HG02885 (cell line): ENCODE measurements at regions not wholly inside any gene's neighbourhood (a gene's known extent, or its start where the extent isn't known, plus 50 kb on each side); places are given as distances from the start of the nearest gene placed in this dataset.

Source experiments
- ATAC-seq: cut with Tn5 transposase; IDR thresholded peaks from one replicate; pipeline ENCODE4 v1.9.1; 2021; ENCODE audit warnings: mild to moderate bottlenecking; ENCODE audit not compliant: unreplicated experiment, poor library complexity

DNA sequence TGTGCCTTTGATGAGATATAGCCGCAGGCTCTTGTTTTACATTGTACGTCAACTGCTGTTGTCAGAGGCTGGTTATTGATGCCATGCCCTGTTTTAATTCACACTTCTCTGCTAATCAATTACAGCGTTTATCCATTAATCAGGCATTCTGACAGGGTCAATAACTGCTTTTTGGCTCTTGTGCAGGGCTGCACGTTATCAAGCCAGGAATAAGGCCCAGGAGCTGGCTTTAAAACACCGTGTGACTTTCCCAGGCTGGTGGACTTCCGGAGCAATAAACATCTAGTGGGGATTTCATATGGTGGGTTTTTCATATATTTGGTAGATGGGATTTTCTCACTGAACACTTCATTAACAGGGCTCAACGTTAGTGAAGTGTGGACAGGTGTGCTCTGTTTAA lies 221.7 kb downstream of the TM9SF2 start:
- ATAC-seq = no peak

DNA sequence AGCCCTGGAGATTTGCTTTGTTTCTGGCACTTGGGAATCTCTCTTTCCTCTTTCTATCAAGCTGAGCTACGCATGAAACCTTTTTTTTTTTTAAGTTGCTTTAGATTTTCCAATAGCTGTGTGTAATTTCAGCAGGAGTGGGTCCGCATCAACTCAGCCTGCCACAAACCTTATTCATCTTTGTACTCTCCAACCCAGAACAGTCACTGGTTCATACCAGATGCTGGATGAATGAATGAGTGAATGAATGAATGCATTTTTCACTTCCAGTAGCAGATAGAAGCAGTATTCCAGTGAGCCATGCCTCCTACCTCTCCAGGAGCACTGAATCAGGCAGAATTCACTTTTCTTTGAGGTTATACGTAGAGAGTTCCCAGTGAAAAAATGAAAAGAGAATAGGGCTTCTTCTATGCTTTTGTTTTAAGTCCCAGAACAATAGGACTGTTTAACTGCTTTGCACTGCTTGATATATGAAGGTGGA lies 221.1 kb downstream of the TM9SF2 start:
- no peak for ATAC-seq

DNA sequence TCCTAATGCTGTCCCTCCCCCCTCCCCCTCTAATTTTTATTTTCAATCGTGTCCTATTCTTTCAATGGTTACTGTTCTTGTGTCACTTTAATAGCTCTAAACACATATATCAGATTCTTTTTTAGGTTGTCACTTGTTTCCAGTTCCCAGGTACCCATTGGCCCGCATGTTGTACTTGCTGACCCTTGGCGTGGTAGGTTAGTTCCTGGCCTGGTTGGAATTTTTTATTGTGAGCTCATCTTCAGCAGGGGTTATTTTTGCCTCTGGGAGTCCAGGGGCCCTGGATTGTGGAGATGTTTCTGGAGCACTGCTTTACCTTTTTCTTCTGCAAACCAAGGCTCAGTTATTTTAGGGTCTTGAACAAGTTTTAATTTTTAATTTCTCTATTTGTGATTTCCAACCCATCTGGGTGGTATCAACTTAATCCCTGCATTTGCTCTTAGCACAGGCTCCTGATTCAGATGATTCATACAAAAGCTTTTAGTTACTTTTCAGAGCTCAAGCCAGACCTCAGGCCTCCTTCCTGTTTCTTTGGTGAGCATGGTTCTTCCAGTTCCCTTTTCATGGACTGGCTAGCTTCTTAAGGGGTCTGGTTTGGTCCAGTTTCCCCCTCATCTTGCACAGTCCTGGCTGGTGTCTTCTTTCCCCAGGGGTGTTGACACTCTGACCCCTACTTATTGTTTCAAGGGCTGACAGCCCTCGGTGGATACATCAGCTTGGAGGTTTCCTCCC lies 220.5 kb downstream of the TM9SF2 start:
- no peak for ATAC-seq

DNA sequence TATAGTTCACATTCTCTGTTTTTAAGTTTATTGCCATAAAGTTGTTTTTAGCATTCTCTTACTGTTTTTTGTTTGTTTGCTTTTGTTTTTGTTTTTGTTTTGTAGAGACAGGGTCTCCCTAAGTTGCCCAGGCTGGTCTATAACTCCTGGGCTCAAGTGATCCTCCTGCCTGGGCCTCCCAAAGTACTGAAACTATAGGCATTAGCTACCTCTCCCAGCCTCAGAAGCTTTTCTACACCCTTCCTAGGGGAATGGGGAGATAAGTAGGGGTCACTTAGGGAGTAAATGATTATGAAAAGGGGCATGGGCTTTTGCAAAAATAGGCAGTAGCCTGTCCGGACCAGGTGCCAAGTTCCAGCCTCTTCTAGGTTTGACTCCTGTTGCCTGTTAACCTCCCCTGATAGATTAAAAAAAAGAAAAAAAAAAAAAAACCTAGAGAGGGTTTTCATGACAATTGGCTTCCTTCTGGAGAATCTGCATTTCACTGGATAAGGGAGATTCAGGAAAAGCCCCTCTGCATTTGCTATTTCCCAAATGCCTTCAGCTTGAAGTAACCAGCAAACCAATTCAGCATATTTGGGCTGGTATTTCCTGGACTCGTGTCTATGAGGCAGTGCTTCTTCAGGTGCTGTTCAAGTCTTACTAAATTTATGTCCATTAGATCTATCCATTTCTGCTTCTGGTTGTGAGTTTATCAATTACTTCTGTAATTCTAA lies 216.8 kb downstream of the TM9SF2 start:
- ATAC-seq = no peak

DNA sequence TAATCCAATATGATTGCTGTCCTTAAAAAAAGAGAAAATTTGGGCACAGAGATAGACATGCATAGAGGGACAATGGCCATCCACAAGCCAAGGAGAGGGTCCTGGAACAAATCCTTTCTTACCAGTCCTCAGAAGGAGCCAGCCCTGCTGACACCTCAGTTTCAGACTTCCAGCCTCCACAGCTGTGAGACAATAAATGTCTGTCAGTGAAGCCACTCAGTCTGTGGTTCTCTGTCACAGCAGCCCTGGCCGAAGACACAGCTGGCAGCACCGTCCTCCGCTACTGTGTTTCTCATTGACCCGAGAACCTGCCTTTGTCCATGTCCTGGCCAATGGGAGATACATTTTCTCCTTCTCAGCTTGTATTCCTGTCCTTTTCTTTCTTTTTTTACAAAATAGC lies 207.9 kb downstream of the TM9SF2 start:
- ATAC-seq = no peak

DNA sequence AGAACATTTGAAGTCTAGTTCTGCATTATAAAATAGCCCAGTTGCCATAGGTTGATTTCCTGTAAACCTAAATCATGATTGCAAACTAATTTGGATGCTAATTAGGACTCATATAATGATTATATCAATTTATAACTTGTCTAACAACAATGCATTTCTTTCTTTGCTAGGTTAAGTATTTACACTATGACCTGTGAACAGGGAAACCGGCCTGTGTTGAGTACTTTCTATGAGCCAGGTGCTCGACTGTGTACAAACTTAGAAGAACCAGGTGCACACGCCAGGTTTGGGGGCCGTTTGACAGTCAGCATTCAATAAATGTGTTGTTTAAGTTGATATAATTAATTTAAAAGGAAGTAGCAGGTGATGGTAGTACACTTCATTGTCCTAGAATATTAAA lies 203.1 kb downstream of the TM9SF2 start:
- no peak for ATAC-seq

DNA sequence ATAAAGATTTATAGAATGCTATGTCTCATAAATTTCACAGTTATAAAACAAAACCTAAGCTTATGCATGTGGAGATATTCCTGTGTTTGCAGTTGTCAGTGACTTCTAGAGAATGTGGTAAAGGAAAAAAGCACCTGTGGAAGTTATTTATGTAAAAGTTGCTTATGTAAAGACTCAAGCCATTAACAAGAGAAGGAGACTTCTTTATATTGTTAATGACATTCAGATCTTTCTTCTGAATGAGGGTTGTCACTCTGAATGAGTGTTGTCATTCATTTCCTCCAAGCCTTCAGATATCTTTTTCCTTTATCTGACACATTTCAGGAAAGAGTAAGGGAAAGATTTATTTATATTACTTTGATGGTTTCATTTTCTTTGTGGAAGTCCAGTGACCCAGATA lies 202.6 kb downstream of the TM9SF2 start:
- no peak for ATAC-seq

DNA sequence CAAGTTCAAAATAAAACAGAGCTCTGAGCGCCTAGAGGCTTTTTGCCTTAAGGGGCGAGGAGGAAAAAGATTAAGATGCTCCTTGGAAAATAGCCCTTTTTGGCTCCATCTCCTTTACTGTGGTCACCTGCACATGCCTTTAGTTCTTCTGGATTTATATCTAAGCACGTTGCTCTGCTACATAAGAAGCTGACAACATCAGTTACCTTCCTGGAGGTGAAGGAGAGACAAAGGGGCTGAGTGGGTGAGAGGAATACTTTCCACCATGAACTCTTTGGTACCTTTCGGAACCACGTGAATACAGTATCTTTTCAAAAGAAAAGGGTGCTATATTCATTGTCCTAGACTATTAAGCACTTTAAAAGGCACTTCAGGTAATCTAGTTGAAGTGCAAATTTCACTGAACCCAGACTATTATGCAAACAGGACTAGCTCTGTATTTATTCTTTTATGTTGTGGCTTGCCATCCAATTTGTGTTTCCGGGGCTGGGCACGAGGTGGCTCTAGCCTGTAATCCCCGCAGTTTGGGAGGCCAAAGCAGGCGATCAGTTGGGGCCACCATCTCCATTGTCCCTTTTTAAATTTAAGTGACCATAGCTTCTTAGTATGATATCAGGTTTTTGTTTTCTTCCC lies 201.5 kb downstream of the TM9SF2 start:
- ATAC-seq = no peak

DNA sequence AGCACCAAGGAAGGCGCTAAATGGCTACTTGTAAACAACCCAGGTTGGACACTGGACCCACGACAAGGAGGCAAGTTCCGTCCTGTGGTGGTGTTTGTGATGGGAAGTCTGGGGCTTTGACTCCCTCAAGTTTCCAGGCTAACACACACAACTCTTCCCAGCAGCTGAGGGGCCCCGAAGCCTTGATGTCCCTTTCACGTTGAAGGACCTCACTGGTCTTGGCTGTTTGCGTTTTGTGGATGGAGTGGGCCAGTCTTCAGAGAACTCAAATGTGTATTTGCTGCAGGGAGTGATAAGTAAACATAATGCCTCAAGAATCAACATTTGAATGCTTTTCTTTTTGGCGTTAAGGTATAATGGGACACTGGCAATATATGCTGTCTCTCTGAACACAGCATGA lies 199.2 kb downstream of the TM9SF2 start:
- no peak for ATAC-seq

DNA sequence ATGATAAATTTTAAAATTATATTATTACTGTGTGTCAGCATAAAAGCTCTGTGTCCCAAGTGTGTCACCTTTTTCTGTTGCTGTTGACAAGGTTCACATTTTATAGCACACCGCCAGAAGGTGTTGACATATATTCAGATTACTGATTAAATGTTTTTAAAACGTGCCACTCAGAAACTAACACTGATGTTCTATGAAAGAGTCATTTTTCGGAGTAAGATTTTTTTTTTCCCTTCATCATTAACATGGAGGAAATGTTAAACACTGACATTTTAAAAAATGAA lies 197.5 kb downstream of the TM9SF2 start:
- no peak for ATAC-seq

DNA sequence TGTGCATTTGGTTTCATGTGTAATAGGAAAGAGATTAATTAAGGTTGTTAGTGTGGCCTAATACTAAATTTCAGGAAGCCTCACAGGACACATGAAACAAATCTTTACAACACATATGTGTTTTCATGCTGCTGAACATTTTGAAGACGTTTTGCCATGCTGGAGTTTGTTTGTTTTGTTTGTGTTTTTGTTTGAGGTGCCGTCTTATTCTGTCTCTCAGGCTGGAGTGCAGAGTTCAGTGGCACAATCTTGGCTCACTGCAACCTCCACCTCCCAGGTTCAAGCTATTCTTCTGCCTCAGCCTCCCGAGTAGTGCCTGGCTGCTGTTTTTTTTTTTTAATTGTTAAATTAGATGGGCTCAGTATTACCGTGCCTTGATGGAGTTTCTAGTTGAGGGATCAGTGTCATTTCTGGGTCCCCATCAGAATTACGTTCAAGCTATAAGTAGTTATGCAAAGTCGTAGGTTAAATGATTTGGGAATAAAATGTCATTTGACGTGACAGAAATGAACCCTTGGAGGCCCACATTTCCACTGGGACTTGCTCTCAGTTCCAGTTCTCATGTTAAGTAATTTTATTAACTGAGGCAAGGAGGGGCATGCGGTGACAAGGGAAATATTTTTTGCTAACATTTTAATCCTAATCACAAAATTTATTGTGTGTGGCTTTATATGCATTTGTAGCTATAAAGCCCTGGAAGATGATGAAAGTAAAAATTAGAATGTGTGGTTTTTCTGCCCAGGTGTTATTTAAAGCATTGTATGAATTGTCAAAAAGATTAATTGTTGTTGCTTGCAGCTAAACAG lies 196.9 kb downstream of the TM9SF2 start:
- no peak for ATAC-seq

DNA sequence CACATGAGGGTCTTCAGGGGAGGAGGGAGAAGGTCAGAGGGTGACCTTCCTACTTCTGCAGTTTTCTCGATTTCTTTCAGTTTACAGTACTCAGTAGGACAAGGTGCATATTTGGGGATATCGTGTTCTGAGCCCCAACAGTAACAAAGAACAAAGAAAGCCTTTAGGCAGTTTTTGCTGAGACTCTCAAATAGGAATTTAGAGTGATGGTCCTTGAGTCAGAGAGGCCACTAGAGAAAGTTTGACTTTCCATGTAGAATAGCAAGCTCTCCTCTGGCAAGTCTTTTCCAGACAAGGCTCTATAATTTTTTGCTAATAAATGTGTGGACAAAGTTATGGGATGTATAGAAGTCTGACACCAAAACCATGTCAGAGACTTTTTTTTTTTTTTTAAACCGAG lies 194.6 kb downstream of the TM9SF2 start:
- ATAC-seq = no peak

DNA sequence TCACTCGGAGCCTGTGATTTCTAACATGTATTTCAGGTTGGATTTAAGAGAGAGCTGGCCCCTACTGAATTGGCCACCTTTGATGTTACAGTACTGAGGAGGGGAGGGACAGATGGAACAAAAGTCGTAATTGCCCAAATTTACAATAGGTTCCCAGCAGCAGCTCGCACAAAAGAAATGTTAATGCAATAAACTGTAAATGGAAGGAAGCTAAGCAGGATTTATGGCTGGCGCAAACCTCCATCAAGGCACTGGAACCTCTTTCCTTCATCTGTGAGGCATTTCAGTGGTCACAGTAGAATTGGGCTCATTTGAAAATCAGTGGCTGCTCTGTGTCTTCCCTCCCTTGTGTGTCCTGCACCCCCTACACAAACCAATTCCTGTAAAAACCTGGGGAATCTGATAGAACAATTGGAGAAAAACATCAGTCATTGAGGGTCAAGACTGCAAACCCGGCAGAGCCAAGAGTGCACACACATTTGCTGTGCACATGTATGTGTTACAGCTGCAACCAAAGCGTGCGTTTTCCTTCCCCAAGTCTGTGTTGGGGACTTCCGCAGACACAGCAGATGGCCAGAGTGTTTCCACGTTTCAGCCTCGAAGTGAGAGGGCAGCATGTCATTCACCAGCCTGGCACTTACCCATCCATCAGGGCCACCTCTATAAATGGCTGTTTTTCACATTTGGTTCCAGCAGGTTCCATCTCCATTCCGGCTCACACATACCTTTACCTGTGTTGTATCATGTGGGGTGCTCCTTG lies 192.8 kb downstream of the TM9SF2 start:
- no peak for ATAC-seq

DNA sequence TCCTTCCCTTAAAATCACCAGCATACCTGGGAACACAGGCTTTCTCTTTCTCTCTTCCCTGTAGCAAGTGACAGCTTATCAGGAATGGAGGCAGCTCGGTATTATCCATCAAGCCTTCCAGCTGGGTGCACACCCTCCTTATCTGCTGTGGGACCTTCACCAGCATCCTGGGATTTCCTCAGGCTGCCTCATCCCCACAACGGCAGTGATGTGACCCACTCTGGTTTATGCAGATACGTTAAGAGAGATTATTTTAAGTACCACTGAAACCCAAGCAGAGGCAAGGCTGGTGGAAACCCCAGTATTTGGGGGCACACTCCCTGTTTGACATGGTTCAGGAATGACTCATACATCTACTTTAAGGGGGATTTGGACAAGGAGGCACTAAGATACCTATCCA lies 192.1 kb downstream of the TM9SF2 start:
- ATAC-seq = no peak

DNA sequence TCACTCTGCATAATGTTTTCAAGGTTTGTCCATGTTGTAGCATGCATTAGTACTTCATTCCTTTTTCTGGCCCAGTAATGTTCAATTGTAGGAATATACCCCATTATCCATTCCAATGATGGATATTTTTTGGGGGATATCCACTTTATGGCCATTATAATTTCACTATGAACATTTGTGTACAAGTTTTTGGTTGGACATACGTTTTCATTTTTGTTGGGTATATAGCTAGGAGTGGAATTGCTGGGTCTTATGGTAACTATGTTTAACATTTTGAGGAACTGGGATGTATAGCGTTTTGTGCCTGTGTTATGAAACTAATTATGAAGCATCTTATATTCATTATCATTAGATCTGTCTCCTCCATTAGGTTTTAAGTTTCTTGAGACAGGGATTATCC lies 191.6 kb downstream of the TM9SF2 start:
- ATAC-seq = no peak

DNA sequence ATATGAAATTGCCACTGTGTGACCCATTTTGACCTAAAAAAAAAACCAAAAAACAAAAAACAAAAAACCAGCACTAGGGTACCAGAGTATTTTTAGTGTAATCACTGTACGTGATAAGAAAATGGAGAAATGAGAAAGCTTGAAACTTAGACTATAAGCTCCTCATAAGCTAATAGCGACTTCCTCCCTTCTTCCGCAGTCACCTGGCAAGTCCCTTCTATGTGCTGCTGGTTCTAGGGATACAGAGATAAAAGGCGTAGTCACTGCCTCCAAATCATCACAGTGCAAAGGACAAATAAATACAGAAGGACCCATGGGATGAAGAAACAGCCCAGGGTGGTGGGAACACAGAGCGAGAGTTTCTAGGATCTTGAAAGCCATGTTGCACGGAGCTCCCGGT lies 190.3 kb downstream of the TM9SF2 start:
- ATAC-seq = peak; percentile 70

DNA sequence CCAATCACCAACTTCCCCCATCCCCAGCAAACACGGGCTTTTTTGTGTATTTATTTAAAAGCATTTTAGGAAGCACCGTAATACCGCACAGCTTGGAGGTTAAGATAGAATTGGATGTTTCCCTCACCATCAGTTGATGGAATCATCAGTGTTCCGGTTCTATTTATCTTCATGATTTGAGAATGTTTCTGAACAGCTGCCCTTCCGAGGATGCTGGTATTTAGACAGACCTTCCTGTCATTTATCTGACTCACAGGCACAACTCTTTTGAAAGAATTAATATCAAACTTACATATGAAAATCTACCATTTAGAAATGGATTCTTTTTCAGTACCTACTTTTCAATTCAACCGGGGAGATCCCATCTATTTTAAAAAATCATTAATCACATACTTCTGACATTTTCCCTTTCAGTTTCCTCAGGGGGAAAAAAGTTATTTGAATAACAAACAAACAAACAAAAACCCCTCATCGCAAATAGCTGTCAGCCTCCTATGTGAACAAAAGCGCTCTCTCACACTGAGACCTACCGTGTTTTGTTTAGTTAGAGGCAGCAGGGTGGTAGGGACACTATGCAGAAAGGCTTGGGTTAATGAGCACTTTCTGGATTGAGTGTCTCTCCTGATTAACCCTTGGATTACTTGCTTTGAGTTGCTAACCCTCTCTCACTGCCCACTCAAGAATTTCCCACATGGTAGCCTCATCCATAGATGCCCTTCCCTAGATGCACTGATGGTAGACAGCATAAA lies 189.3 kb downstream of the TM9SF2 start:
- no peak for ATAC-seq

DNA sequence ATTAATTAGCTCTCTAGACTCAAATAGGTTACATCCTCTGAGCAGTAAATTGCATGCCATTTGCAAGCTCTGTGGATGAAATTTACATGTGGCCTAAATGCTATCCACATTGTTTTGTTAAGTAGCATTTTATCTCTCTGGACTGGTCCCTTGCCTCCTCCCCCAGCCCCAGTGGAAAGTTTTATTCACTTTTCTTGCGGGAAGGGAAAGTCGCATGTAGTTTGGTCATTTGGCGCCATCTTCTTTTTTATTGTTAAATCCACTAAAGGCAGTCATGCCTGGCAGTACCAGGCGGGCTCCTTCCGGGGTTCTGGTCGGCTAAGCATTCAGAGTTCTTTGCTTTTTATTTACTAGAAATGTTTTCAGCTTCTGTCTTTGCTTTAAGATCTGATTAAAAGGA lies 188.7 kb downstream of the TM9SF2 start:
- ATAC-seq = no peak

DNA sequence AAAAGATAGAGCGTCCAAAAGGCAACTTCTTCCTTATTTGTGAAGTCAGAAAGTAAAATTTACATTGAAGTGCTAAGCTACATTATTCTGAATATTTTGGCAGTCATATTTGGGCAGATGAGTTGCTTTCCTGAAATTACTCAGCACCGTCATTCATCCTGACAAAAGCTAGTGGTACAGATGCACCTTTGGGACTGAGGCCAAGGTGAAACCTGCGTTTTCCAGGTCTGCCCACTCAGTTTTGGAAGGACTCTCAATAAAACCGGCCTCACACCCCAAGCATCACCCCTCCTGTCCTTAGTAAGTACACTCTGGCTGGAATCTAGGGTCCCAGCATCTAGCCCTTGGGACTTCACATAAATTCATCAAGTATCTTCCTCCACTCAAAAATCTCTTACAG lies 187.5 kb downstream of the TM9SF2 start:
- no peak for ATAC-seq
